HCT116 (cell line): ENCODE measurements at regions not wholly inside any gene's neighbourhood (a gene's known extent, or its start where the extent isn't known, plus 50 kb on each side); places are given as distances from the start of the nearest gene placed in this dataset.

Experiments
- EZH2phosphoT487 ChIP-seq: fragments of 200-600 bp; IDR thresholded peaks from 2 replicates; pipeline ENCODE4 v1.6.1; 2018; ENCODE audit warnings: antibody characterized with exemption, borderline replicate concordance
- FOSL1 ChIP-seq: IDR thresholded peaks from 2 replicates; pipeline ENCODE4 v1.6.1; 2012; ENCODE audit warnings: low read depth
- JUND ChIP-seq: IDR thresholded peaks from 2 replicates; pipeline ENCODE4 v1.6.1; 2012
- POLR2A ChIP-seq: IDR thresholded peaks from 2 replicates; pipeline ENCODE4 v1.7.0; 2011; ENCODE audit warnings: borderline replicate concordance; ENCODE audit not compliant: insufficient read depth, insufficient read length; ENCODE audit errors: extremely low read depth
- POLR2AphosphoS5 ChIP-seq: IDR thresholded peaks from 2 replicates; pipeline ENCODE4 v1.6.1; 2011; ENCODE audit warnings: mild to moderate bottlenecking, low read depth, low read length, moderate library complexity
- SIN3A ChIP-seq: IDR thresholded peaks from 2 replicates; pipeline ENCODE4 v1.6.1; 2012; ENCODE audit warnings: low read depth
- TCF7L2 ChIP-seq: IDR thresholded peaks from 2 replicates; pipeline ENCODE4 v1.7.0; 2011; ENCODE audit warnings: borderline replicate concordance, inconsistent platforms; ENCODE audit not compliant: insufficient read depth, insufficient read length; ENCODE audit errors: extremely low read depth
- TF ChIP-seq, protein P1 (sequence below), 3 experiments: fragments of 200-600 bp in 1 of 3; sonication (generic) in 1 of 3; IDR thresholded peaks in 2 of 3; conservative IDR thresholded peaks in 1 of 3; 2 replicates each; pipeline ENCODE4 v1.5.1; 2012 to 2017; ENCODE audit warnings: low read depth in 2 of 3, low read length in 2 of 3, antibody characterized with exemption in 1 of 3, borderline replicate concordance in 1 of 3, control low read depth in 1 of 3, mild to moderate bottlenecking in 1 of 3, mixed read lengths in 1 of 3, mixed run types in 1 of 3, moderate library complexity in 1 of 3; ENCODE audit not compliant: insufficient read depth in 1 of 3

DNA sequence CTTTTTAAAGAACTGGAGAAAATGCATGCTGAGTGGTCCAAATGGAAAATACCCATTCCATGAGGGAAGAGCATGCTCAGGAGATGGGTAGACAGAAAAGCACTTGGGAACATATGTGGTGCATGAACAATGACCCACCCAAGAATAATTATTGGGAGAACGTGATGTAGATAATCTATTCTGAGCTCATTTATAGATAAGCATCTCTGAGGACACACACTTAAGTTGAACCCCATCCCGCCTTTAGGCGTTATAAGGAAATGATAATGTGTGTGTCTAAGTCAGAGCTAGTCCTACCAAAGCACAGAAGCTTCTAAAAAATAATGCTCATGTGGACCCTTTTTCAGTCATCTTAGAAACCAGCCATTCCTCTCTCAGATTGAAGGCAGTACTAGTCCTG, 189.9 kb downstream of the KTN1 start:
- no peak for TF ChIP-seq POLR2A
- TF ChIP-seq, protein P1, sequence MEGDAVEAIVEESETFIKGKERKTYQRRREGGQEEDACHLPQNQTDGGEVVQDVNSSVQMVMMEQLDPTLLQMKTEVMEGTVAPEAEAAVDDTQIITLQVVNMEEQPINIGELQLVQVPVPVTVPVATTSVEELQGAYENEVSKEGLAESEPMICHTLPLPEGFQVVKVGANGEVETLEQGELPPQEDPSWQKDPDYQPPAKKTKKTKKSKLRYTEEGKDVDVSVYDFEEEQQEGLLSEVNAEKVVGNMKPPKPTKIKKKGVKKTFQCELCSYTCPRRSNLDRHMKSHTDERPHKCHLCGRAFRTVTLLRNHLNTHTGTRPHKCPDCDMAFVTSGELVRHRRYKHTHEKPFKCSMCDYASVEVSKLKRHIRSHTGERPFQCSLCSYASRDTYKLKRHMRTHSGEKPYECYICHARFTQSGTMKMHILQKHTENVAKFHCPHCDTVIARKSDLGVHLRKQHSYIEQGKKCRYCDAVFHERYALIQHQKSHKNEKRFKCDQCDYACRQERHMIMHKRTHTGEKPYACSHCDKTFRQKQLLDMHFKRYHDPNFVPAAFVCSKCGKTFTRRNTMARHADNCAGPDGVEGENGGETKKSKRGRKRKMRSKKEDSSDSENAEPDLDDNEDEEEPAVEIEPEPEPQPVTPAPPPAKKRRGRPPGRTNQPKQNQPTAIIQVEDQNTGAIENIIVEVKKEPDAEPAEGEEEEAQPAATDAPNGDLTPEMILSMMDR (IDR thresholded peaks at IDR 0.05 in 2 of 3, conservative IDR thresholded peaks at IDR 0.05 in 1 of 3; ENCODE audit: borderline replicate concordance in 1 of 3, insufficient read depth in 1 of 3, low read depth in 2 of 3, low read length in 2 of 3) = no peak
- no peak for TF ChIP-seq TCF7L2
- TF ChIP-seq EZH2phosphoT487 = no peak
- no peak for TF ChIP-seq FOSL1
- no peak for TF ChIP-seq POLR2AphosphoS5
- no peak for TF ChIP-seq SIN3A
- no peak for TF ChIP-seq JUND
